Liver (tissue), 3 donors: ENCODE measurements at regions not wholly inside any gene's neighbourhood (a gene's known extent, or its start where the extent isn't known, plus 50 kb on each side); places are given as distances from the start of the nearest gene placed in this dataset.

ENCODE experiments used
- EGR1 ChIP-seq, 2 donors: IDR thresholded peaks; 2 replicates each; pipeline ENCODE4 v1.6.1; 2016 to 2018; ENCODE audit warnings: antibody characterized with exemption in 2 of 2, low read depth in 2 of 2
- FOXA1 ChIP-seq: IDR thresholded peaks from 2 replicates; pipeline ENCODE4 v1.6.1; 2016; ENCODE audit warnings: antibody characterized with exemption
- GABPA ChIP-seq, 2 donors: IDR thresholded peaks in 1 of 2; conservative IDR thresholded peaks in 1 of 2; 2 replicates each; pipeline ENCODE4 v1.6.1; 2016; ENCODE audit warnings: antibody characterized with exemption in 2 of 2, mild to moderate bottlenecking in 1 of 2, moderate library complexity in 1 of 2
- HNF4A ChIP-seq, 2 donors: conservative IDR thresholded peaks; 2 replicates each; pipeline ENCODE4 v1.6.1; 2016; ENCODE audit warnings: antibody characterized with exemption in 2 of 2, mild to moderate bottlenecking in 2 of 2
- JUND ChIP-seq, 2 donors: IDR thresholded peaks; 2 replicates each; pipeline ENCODE4 v1.6.1; 2016; ENCODE audit warnings: antibody characterized with exemption in 2 of 2
- RXRA ChIP-seq, 2 donors: IDR thresholded peaks; 2 replicates each; pipeline ENCODE4 v1.6.1; 2017 to 2018; ENCODE audit warnings: antibody characterized with exemption in 2 of 2, mild to moderate bottlenecking in 1 of 2
- TAF1 ChIP-seq: conservative IDR thresholded peaks from 2 replicates; pipeline ENCODE4 v1.6.1; 2016; ENCODE audit warnings: antibody characterized with exemption, mild to moderate bottlenecking
- YY1 ChIP-seq: IDR thresholded peaks from 2 replicates; pipeline ENCODE4 v1.6.1; 2016; ENCODE audit warnings: antibody characterized with exemption, mild to moderate bottlenecking
- TF ChIP-seq, protein P1 (sequence below): fragments of 150-350 bp; IDR thresholded peaks from 2 replicates; pipeline ENCODE4 v1.5.1; 2017; ENCODE audit warnings: improper control_type of control experiment, low read depth, low read length; ENCODE audit not compliant: missing input control
- TF ChIP-seq, protein P2 (sequence below): IDR thresholded peaks from 2 replicates; pipeline ENCODE4 v1.6.1; 2016; ENCODE audit warnings: antibody characterized with exemption
- TF ChIP-seq, protein P3 (sequence below): IDR thresholded peaks from 2 replicates; pipeline ENCODE4 v1.6.1; 2016; ENCODE audit warnings: antibody characterized with exemption, mild to moderate bottlenecking
- TF ChIP-seq, protein P4 (sequence below): IDR thresholded peaks from 2 replicates; pipeline ENCODE4 v1.6.1; 2016; ENCODE audit warnings: antibody characterized with exemption
- donor health status: healthy.
- donor health status: healthy.

DNA sequence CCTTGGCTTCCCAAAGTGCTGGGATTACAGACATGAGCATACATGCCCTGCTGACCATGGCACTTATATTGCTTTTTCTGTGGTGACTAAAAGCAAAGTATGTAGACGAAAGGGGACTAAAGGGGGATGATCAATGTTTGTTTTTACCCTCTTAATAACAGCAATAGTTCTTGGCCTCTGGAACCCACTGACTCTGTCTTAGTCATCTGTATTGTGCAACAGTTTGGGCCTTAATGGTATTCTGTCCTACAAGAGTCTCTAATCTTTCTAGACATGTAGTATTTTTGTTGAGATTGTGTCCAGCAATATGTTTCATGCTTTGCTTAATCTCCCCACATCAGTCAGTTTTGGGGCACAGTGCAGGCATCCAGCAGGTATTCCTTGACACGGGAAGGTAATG lies 359.9 kb upstream of the FANCL start:
- no peak for TF ChIP-seq RXRA (IDR thresholded peaks at IDR 0.05)
- TF ChIP-seq YY1: no peak
- TF ChIP-seq HNF4A (conservative IDR thresholded peaks at IDR 0.05): no peak
- TF ChIP-seq, protein P1, sequence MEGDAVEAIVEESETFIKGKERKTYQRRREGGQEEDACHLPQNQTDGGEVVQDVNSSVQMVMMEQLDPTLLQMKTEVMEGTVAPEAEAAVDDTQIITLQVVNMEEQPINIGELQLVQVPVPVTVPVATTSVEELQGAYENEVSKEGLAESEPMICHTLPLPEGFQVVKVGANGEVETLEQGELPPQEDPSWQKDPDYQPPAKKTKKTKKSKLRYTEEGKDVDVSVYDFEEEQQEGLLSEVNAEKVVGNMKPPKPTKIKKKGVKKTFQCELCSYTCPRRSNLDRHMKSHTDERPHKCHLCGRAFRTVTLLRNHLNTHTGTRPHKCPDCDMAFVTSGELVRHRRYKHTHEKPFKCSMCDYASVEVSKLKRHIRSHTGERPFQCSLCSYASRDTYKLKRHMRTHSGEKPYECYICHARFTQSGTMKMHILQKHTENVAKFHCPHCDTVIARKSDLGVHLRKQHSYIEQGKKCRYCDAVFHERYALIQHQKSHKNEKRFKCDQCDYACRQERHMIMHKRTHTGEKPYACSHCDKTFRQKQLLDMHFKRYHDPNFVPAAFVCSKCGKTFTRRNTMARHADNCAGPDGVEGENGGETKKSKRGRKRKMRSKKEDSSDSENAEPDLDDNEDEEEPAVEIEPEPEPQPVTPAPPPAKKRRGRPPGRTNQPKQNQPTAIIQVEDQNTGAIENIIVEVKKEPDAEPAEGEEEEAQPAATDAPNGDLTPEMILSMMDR: no peak
- no peak for TF ChIP-seq JUND (IDR thresholded peaks at IDR 0.05)
- TF ChIP-seq, protein P2, sequence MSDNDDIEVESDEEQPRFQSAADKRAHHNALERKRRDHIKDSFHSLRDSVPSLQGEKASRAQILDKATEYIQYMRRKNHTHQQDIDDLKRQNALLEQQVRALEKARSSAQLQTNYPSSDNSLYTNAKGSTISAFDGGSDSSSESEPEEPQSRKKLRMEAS: no peak
- no peak for TF ChIP-seq GABPA (IDR thresholded peaks at IDR 0.05 in 1 of 2, conservative IDR thresholded peaks at IDR 0.05 in 1 of 2)
- no peak for TF ChIP-seq TAF1
- TF ChIP-seq FOXA1: no peak
- no peak for TF ChIP-seq EGR1 (IDR thresholded peaks at IDR 0.05; ENCODE audit: low read depth in 2 of 2)
- TF ChIP-seq, protein P3, sequence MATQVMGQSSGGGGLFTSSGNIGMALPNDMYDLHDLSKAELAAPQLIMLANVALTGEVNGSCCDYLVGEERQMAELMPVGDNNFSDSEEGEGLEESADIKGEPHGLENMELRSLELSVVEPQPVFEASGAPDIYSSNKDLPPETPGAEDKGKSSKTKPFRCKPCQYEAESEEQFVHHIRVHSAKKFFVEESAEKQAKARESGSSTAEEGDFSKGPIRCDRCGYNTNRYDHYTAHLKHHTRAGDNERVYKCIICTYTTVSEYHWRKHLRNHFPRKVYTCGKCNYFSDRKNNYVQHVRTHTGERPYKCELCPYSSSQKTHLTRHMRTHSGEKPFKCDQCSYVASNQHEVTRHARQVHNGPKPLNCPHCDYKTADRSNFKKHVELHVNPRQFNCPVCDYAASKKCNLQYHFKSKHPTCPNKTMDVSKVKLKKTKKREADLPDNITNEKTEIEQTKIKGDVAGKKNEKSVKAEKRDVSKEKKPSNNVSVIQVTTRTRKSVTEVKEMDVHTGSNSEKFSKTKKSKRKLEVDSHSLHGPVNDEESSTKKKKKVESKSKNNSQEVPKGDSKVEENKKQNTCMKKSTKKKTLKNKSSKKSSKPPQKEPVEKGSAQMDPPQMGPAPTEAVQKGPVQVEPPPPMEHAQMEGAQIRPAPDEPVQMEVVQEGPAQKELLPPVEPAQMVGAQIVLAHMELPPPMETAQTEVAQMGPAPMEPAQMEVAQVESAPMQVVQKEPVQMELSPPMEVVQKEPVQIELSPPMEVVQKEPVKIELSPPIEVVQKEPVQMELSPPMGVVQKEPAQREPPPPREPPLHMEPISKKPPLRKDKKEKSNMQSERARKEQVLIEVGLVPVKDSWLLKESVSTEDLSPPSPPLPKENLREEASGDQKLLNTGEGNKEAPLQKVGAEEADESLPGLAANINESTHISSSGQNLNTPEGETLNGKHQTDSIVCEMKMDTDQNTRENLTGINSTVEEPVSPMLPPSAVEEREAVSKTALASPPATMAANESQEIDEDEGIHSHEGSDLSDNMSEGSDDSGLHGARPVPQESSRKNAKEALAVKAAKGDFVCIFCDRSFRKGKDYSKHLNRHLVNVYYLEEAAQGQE: no peak
- TF ChIP-seq, protein P4, sequence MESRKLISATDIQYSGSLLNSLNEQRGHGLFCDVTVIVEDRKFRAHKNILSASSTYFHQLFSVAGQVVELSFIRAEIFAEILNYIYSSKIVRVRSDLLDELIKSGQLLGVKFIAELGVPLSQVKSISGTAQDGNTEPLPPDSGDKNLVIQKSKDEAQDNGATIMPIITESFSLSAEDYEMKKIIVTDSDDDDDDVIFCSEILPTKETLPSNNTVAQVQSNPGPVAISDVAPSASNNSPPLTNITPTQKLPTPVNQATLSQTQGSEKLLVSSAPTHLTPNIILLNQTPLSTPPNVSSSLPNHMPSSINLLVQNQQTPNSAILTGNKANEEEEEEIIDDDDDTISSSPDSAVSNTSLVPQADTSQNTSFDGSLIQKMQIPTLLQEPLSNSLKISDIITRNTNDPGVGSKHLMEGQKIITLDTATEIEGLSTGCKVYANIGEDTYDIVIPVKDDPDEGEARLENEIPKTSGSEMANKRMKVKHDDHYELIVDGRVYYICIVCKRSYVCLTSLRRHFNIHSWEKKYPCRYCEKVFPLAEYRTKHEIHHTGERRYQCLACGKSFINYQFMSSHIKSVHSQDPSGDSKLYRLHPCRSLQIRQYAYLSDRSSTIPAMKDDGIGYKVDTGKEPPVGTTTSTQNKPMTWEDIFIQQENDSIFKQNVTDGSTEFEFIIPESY: no peak
